WERI-Rb-1 (cell line): ENCODE measurements at regions not wholly inside any gene's neighbourhood (a gene's known extent, or its start where the extent isn't known, plus 50 kb on each side); places are given as distances from the start of the nearest gene placed in this dataset.

ENCODE experiments used
- DNase-seq: peaks from one replicate; pipeline ENCODE4 v3.0.0-alpha.2; 2020
- H3K27ac ChIP-seq: fragments of 250-450 bp; sonication (Bioruptor Pico); 2 replicates; pipeline ENCODE4 v1.5.1; 2020; ENCODE audit warnings: mild to moderate bottlenecking, moderate library complexity
- H3K27me3 ChIP-seq: fragments of 250-450 bp; sonication (Bioruptor Pico); 2 replicates; pipeline ENCODE4 v1.5.1; 2021; ENCODE audit warnings: mild to moderate bottlenecking, low read depth, moderate library complexity; ENCODE audit not compliant: insufficient read depth, severe bottlenecking
- H3K36me3 ChIP-seq: fragments of 250-450 bp; sonication (Bioruptor Pico); 2 replicates; pipeline ENCODE4 v1.5.1; 2020; ENCODE audit warnings: mild to moderate bottlenecking, moderate library complexity
- H3K4me3 ChIP-seq: 2 replicates; pipeline ENCODE4 v1.5.1; 2011; ENCODE audit warnings: low read depth, mild to moderate bottlenecking, control low read depth, low read length
- H3K9me3 ChIP-seq: fragments of 250-450 bp; sonication (Bioruptor Pico); 2 replicates; pipeline ENCODE4 v1.5.1; 2021; ENCODE audit warnings: mild to moderate bottlenecking, moderate library complexity; ENCODE audit not compliant: severe bottlenecking
- TF ChIP-seq, protein P1 (sequence below): IDR thresholded peaks from 2 replicates; pipeline ENCODE4 v1.5.1; 2011; ENCODE audit warnings: low read depth, mild to moderate bottlenecking, control low read depth, inconsistent platforms, low read length

- no peaks in the 10 kb centered on the region for H3K36me3 ChIP-seq
- no peak for DNase-seq
- H3K4me3 ChIP-seq, result no peak overlapping the region
- no peaks in the 10 kb centered on the region for H3K27me3 ChIP-seq
- TF ChIP-seq, protein P1, sequence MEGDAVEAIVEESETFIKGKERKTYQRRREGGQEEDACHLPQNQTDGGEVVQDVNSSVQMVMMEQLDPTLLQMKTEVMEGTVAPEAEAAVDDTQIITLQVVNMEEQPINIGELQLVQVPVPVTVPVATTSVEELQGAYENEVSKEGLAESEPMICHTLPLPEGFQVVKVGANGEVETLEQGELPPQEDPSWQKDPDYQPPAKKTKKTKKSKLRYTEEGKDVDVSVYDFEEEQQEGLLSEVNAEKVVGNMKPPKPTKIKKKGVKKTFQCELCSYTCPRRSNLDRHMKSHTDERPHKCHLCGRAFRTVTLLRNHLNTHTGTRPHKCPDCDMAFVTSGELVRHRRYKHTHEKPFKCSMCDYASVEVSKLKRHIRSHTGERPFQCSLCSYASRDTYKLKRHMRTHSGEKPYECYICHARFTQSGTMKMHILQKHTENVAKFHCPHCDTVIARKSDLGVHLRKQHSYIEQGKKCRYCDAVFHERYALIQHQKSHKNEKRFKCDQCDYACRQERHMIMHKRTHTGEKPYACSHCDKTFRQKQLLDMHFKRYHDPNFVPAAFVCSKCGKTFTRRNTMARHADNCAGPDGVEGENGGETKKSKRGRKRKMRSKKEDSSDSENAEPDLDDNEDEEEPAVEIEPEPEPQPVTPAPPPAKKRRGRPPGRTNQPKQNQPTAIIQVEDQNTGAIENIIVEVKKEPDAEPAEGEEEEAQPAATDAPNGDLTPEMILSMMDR, result no peak
- no peaks in the 10 kb centered on the region for H3K9me3 ChIP-seq
- H3K27ac ChIP-seq, result no peak overlapping the region
Measured at GRCh38 chr10:8392216-8392615, 337.7 kb downstream of the GATA3 start.

DNA sequence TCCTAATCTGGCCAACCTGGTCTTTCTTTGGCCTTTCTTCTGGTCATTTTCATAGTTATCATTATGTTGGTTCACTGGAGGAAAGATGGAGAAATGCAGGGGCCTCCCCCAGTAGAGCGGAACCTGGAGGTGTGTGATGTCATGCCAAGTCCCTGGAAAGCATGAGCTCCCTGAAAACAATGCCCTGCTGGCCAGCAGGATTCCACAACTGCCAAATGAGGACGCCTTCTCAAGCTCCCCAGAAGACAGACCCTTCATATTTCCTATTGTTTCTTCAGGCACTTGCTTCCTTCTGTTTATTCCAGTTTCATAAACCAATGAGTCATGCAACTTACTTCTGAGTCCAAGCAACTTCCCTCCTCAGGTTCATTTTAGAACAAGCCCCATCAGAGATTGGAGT, 339.0 kb downstream of the GATA3 start:
- Histone ChIP-seq H3K9me3 (no peaks in the 10 kb centered on the region), H3K27ac (no peak overlapping the region), H3K27me3 (no peaks in the 10 kb centered on the region), H3K4me3 (no peak overlapping the region), H3K36me3 (no peaks in the 10 kb centered on the region)
- DNase-seq, result no peak
- TF ChIP-seq, protein P1, result no peak

- no peaks in the 10 kb centered on the region for H3K36me3 ChIP-seq
- DNase-seq, result no peak
- H3K27ac ChIP-seq, result no peak overlapping the region
- H3K27me3 ChIP-seq, result no peaks in the 10 kb centered on the region
- H3K9me3 ChIP-seq, result no peaks in the 10 kb centered on the region
- H3K4me3 ChIP-seq, result no peak overlapping the region
- TF ChIP-seq, protein P1, result no peak
Measured at GRCh38 chr10:8396675-8397074, 342.2 kb downstream of the GATA3 start.

DNA sequence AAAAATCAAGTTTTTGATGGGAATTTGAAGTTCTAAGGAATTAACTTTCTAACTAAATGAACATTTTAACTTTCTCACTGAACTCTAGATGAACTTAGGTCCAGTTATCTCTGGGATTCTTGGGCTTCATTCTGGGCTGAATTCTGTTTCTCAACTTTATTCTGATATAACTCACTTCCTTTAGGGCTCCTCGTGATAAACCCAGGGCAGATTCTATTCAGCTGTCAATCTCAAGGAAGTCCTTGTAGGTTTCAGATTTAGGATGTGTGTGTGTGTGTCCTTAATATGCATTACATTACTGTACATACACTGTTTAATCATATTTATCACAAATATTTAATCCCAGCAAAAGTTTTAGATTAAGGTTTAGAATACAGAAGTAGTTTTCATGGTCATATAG, 344.3 kb downstream of the GATA3 start:
- no peak for DNase-seq
- H3K4me3 ChIP-seq, result no peak overlapping the region
- H3K36me3 ChIP-seq, result no peaks in the 10 kb centered on the region
- H3K27ac ChIP-seq, result no peak overlapping the region
- TF ChIP-seq, protein P1, result no peak
- no peaks in the 10 kb centered on the region for H3K9me3 ChIP-seq
- H3K27me3 ChIP-seq, result no peaks in the 10 kb centered on the region

DNA sequence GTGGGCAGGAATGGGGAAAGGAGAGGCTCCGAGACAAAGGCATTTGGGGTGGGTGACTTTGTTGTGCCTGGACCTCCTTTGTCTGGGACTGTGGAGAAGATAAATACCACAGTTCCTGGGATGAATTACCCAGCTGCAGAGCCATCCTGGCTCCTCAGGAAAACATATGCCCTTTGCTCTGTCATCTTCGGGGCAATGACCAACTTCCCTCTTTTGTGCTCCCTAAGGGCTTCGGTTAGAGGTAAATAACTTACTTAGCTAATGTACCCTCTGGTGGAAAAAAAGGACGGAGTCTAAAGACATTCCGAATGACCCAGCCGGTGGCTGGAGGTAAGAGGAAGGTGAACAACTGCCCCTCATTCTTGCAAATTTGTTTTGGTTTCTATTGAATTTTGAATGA, 345.7 kb downstream of the GATA3 start:
- H3K9me3 ChIP-seq, result no peaks in the 10 kb centered on the region
- TF ChIP-seq, protein P1, result no peak
- no peaks in the 10 kb centered on the region for H3K27me3 ChIP-seq
- no peaks in the 10 kb centered on the region for H3K36me3 ChIP-seq
- H3K4me3 ChIP-seq, result no peak overlapping the region
- DNase-seq, result no peak
- no peak overlapping the region for H3K27ac ChIP-seq

GRCh38 chr10:8400892-8401291, 346.4 kb downstream of the GATA3 start:
- Histone ChIP-seq H3K9me3 (no peaks in the 10 kb centered on the region), H3K27me3 (no peaks in the 10 kb centered on the region), H3K36me3 (no peaks in the 10 kb centered on the region), H3K27ac (no peak overlapping the region), H3K4me3 (no peak overlapping the region)
- TF ChIP-seq, protein P1, result no peak
- no peak for DNase-seq
